ENCODE measurements at regions not wholly inside any gene's neighbourhood (a gene's known extent, or its start where the extent isn't known, plus 50 kb on each side); places are given as distances from the start of the nearest gene placed in this dataset.

GRCh38 chr20:5480824-5481600, 129.8 kb downstream of the GPCPD1 start:
- TF ChIP-seq CTCF (IDR thresholded peaks at IDR 0.05; ENCODE audit: low read depth, low read length) = no peak
- no peak for TF ChIP-seq EZH2phosphoT487 (IDR thresholded peaks at IDR 0.05; ENCODE audit: low read depth)

Data from OCI-LY3 (cell line).